GM23338 (cell line): ENCODE measurements at regions not wholly inside any gene's neighbourhood (a gene's known extent, or its start where the extent isn't known, plus 50 kb on each side); places are given as distances from the start of the nearest gene placed in this dataset.

Source experiments
- ATAC-seq: fragments of 200-7000 bp; cut with Tn5 transposase; 3 replicates; pipeline ENCODE4 v1.9.1; 2020
- DNase-seq: peaks from one replicate; pipeline ENCODE4 v3.0.0-alpha.2; 2015; ENCODE audit warnings: low spot score
- H2AFZ ChIP-seq: fragments of 200-600 bp; sonication (generic); 2 replicates; pipeline ENCODE4 v1.8.0; 2016; ENCODE audit warnings: antibody characterized with exemption, mild to moderate bottlenecking, moderate library complexity
- H3F3A ChIP-seq: fragments of 200-600 bp; sonication (generic); replicated peaks from 2 replicates; pipeline ENCODE4 v1.8.0; 2017; ENCODE audit warnings: antibody characterized with exemption, mixed run types, low read depth
- H3K27ac ChIP-seq: fragments of 200-600 bp; sonication (generic); 2 replicates; pipeline ENCODE4 v1.6.1; 2016; ENCODE audit warnings: low read depth
- H3K27me3 ChIP-seq: fragments of 200-600 bp; sonication (generic); 2 replicates; pipeline ENCODE4 v1.8.0; 2016; ENCODE audit warnings: mild to moderate bottlenecking, mixed run types, moderate library complexity; ENCODE audit not compliant: insufficient read depth
- H3K36me3 ChIP-seq: fragments of 200-600 bp; sonication (generic); 2 replicates; pipeline ENCODE4 v1.8.0; 2016; ENCODE audit warnings: mild to moderate bottlenecking; ENCODE audit not compliant: insufficient read depth
- H3K4me1 ChIP-seq: fragments of 200-600 bp; sonication (generic); 2 replicates; pipeline ENCODE4 v1.8.0; 2016; ENCODE audit warnings: mild to moderate bottlenecking, moderate library complexity; ENCODE audit not compliant: insufficient read depth
- H3K4me2 ChIP-seq: fragments of 200-600 bp; sonication (generic); 2 replicates; pipeline ENCODE4 v1.7.1; 2017; ENCODE audit warnings: mixed run types
- H3K4me3 ChIP-seq: fragments of 200-600 bp; sonication (generic); 2 replicates; pipeline ENCODE4 v1.6.1; 2016; ENCODE audit warnings: mixed run types
- H3K79me2 ChIP-seq: fragments of 200-600 bp; sonication (generic); replicated peaks from 2 replicates; pipeline ENCODE4 v1.8.0; 2017; ENCODE audit warnings: mild to moderate bottlenecking; ENCODE audit not compliant: insufficient read depth
- H3K9me2 ChIP-seq: fragments of 200-600 bp; sonication (generic); 2 replicates; pipeline ENCODE4 v1.8.0; 2017; ENCODE audit not compliant: insufficient read depth
- H4K20me1 ChIP-seq: fragments of 200-600 bp; sonication (generic); replicated peaks from 2 replicates; pipeline ENCODE4 v1.8.0; 2017; ENCODE audit warnings: mild to moderate bottlenecking; ENCODE audit not compliant: insufficient read depth
- H3K27ac Mint-ChIP-seq: 2 replicates; pipeline ENCODE4 v1.8.0; 2020; ENCODE audit warnings: inconsistent platforms, mild to moderate bottlenecking, moderate library complexity, mixed read lengths
- H3K27me3 Mint-ChIP-seq: 3 replicates; pipeline ENCODE4 v1.8.0; 2022; ENCODE audit warnings: low read depth, mild to moderate bottlenecking, moderate library complexity, mixed read lengths, inconsistent platforms; ENCODE audit not compliant: insufficient read depth, poor library complexity
- H3K36me3 Mint-ChIP-seq: 3 replicates; pipeline ENCODE4 v1.8.0; 2021; ENCODE audit warnings: low read depth, mild to moderate bottlenecking, inconsistent platforms, moderate library complexity, mixed read lengths
- H3K4me1 Mint-ChIP-seq: 3 replicates; pipeline ENCODE4 v1.8.0; 2020; ENCODE audit warnings: mild to moderate bottlenecking, inconsistent platforms, mixed read lengths
- H3K4me3 Mint-ChIP-seq: 3 replicates; pipeline ENCODE4 v1.8.0; 2021; ENCODE audit warnings: moderate library complexity, mild to moderate bottlenecking, inconsistent platforms, mixed read lengths
- H3K9me3 Mint-ChIP-seq: 3 replicates; pipeline ENCODE4 v1.8.0; 2020; ENCODE audit warnings: moderate library complexity, mild to moderate bottlenecking, inconsistent platforms, mixed read lengths
- CREB1 ChIP-seq: fragments of 250-450 bp; sonication (Bioruptor Pico); IDR thresholded peaks from 2 replicates; pipeline ENCODE4 v1.5.0; 2020; ENCODE audit warnings: low read depth, mild to moderate bottlenecking, moderate library complexity
- EZH2 ChIP-seq: fragments of 200-600 bp; sonication (generic); IDR thresholded peaks from one replicate; pipeline ENCODE4 v1.8.0; 2017; ENCODE audit warnings: antibody characterized with exemption, mild to moderate bottlenecking, low read depth; ENCODE audit not compliant: unreplicated experiment
- EZH2phosphoT487 ChIP-seq: fragments of 200-600 bp; sonication (generic); IDR thresholded peaks from one replicate; pipeline ENCODE4 v1.8.1; 2018; ENCODE audit warnings: antibody characterized with exemption; ENCODE audit not compliant: unreplicated experiment
- JUNB ChIP-seq: IDR thresholded peaks from one replicate; pipeline ENCODE4 v1.6.1; 2016; ENCODE audit warnings: antibody characterized with exemption; ENCODE audit not compliant: unreplicated experiment
- NANOG ChIP-seq: IDR thresholded peaks from 2 replicates; pipeline ENCODE4 v1.6.1; 2016; ENCODE audit warnings: antibody characterized with exemption, borderline replicate concordance
- POLR2AphosphoS5 ChIP-seq: IDR thresholded peaks from 2 replicates; pipeline ENCODE4 v1.6.1; 2016; ENCODE audit warnings: antibody characterized with exemption, low read depth
- STAT1 ChIP-seq: IDR thresholded peaks from one replicate; pipeline ENCODE4 v1.6.1; 2016; ENCODE audit warnings: antibody characterized with exemption; ENCODE audit not compliant: unreplicated experiment
- ZNF114 ChIP-seq: fragments of 250-450 bp; sonication (Bioruptor Pico); IDR thresholded peaks from 2 replicates; pipeline ENCODE4 v1.5.0; 2020; ENCODE audit warnings: mild to moderate bottlenecking, moderate library complexity
- ZNF331 ChIP-seq: fragments of 250-450 bp; sonication (Bioruptor Pico); IDR thresholded peaks from 2 replicates; pipeline ENCODE4 v1.5.0; 2020; ENCODE audit warnings: low read depth, mild to moderate bottlenecking, moderate library complexity
- TF ChIP-seq, protein P1 (sequence below): IDR thresholded peaks from one replicate; pipeline ENCODE4 v1.6.1; 2018; ENCODE audit warnings: antibody characterized with exemption; ENCODE audit not compliant: unreplicated experiment
- TF ChIP-seq, protein P2 (sequence below): fragments of 250-450 bp; sonication (Bioruptor Pico); IDR thresholded peaks from 2 replicates; pipeline ENCODE4 v1.5.0; 2020; ENCODE audit warnings: mild to moderate bottlenecking, moderate library complexity
- TF ChIP-seq, protein P3 (sequence below): IDR thresholded peaks from 2 replicates; pipeline ENCODE4 v1.6.1; 2016; ENCODE audit warnings: antibody characterized with exemption
- TF ChIP-seq, protein P4 (sequence below), 2 experiments: fragments of 200-600 bp in 1 of 2; sonication (generic) in 1 of 2; conservative IDR thresholded peaks; 2 replicates each; pipeline versions ENCODE4 v1.5.1 to v1.6.1; 2016 to 2017; ENCODE audit warnings: antibody characterized with exemption in 2 of 2, low read depth in 2 of 2, mild to moderate bottlenecking in 2 of 2, moderate library complexity in 1 of 2

DNA sequence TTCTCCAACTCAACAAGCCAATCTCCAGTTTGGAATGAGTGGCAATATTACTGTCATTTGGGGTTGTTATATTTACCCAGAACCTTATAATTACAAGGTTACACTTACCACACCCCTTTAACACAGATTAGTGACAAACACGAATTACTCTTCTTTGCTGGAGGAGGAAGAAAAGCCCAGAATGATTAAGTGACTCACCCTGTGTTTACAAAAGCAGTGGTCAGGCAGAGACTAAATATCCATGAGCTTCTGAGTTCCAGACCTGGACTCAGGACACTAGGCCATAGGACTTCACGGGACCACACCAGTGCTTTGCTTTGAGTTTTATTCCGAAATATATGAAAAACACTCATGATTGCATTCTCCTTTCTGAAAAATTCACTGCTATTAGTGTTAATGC lies 370.8 kb downstream of the TLE1 start:
- TF ChIP-seq ZNF331 (CRISPR knock-in tag) (no peak), ZNF114 (CRISPR knock-in tag) (no peak), STAT1 (no peak), CREB1 (CRISPR knock-in tag) (no peak), EZH2phosphoT487 (no peak), POLR2AphosphoS5 (no peak), JUNB (no peak), NANOG (no peak), EZH2 (no peak)
- TF ChIP-seq, protein P1, sequence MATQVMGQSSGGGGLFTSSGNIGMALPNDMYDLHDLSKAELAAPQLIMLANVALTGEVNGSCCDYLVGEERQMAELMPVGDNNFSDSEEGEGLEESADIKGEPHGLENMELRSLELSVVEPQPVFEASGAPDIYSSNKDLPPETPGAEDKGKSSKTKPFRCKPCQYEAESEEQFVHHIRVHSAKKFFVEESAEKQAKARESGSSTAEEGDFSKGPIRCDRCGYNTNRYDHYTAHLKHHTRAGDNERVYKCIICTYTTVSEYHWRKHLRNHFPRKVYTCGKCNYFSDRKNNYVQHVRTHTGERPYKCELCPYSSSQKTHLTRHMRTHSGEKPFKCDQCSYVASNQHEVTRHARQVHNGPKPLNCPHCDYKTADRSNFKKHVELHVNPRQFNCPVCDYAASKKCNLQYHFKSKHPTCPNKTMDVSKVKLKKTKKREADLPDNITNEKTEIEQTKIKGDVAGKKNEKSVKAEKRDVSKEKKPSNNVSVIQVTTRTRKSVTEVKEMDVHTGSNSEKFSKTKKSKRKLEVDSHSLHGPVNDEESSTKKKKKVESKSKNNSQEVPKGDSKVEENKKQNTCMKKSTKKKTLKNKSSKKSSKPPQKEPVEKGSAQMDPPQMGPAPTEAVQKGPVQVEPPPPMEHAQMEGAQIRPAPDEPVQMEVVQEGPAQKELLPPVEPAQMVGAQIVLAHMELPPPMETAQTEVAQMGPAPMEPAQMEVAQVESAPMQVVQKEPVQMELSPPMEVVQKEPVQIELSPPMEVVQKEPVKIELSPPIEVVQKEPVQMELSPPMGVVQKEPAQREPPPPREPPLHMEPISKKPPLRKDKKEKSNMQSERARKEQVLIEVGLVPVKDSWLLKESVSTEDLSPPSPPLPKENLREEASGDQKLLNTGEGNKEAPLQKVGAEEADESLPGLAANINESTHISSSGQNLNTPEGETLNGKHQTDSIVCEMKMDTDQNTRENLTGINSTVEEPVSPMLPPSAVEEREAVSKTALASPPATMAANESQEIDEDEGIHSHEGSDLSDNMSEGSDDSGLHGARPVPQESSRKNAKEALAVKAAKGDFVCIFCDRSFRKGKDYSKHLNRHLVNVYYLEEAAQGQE = no peak
- TF ChIP-seq, protein P2, sequence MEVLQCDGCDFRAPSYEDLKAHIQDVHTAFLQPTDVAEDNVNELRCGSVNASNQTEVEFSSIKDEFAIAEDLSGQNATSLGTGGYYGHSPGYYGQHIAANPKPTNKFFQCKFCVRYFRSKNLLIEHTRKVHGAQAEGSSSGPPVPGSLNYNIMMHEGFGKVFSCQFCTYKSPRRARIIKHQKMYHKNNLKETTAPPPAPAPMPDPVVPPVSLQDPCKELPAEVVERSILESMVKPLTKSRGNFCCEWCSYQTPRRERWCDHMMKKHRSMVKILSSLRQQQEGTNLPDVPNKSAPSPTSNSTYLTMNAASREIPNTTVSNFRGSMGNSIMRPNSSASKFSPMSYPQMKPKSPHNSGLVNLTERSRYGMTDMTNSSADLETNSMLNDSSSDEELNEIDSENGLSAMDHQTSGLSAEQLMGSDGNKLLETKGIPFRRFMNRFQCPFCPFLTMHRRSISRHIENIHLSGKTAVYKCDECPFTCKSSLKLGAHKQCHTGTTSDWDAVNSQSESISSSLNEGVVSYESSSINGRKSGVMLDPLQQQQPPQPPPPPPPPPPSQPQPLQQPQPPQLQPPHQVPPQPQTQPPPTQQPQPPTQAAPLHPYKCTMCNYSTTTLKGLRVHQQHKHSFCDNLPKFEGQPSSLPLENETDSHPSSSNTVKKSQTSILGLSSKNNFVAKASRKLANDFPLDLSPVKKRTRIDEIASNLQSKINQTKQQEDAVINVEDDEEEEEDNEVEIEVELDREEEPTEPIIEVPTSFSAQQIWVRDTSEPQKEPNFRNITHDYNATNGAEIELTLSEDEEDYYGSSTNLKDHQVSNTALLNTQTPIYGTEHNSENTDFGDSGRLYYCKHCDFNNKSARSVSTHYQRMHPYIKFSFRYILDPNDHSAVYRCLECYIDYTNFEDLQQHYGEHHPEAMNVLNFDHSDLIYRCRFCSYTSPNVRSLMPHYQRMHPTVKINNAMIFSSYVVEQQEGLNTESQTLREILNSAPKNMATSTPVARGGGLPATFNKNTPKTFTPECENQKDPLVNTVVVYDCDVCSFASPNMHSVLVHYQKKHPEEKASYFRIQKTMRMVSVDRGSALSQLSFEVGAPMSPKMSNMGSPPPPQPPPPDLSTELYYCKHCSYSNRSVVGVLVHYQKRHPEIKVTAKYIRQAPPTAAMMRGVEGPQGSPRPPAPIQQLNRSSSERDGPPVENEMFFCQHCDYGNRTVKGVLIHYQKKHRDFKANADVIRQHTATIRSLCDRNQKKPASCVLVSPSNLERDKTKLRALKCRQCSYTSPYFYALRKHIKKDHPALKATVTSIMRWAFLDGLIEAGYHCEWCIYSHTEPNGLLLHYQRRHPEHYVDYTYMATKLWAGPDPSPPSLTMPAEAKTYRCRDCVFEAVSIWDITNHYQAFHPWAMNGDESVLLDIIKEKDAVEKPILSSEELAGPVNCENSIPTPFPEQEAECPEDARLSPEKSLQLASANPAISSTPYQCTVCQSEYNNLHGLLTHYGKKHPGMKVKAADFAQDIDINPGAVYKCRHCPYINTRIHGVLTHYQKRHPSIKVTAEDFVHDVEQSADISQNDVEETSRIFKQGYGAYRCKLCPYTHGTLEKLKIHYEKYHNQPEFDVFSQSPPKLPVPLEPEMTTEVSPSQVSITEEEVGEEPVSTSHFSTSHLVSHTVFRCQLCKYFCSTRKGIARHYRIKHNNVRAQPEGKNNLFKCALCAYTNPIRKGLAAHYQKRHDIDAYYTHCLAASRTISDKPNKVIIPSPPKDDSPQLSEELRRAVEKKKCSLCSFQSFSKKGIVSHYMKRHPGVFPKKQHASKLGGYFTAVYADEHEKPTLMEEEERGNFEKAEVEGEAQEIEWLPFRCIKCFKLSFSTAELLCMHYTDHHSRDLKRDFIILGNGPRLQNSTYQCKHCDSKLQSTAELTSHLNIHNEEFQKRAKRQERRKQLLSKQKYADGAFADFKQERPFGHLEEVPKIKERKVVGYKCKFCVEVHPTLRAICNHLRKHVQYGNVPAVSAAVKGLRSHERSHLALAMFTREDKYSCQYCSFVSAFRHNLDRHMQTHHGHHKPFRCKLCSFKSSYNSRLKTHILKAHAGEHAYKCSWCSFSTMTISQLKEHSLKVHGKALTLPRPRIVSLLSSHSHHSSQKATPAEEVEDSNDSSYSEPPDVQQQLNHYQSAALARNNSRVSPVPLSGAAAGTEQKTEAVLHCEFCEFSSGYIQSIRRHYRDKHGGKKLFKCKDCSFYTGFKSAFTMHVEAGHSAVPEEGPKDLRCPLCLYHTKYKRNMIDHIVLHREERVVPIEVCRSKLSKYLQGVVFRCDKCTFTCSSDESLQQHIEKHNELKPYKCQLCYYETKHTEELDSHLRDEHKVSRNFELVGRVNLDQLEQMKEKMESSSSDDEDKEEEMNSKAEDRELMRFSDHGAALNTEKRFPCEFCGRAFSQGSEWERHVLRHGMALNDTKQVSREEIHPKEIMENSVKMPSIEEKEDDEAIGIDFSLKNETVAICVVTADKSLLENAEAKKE (CRISPR knock-in tag) = no peak
- TF ChIP-seq, protein P3, sequence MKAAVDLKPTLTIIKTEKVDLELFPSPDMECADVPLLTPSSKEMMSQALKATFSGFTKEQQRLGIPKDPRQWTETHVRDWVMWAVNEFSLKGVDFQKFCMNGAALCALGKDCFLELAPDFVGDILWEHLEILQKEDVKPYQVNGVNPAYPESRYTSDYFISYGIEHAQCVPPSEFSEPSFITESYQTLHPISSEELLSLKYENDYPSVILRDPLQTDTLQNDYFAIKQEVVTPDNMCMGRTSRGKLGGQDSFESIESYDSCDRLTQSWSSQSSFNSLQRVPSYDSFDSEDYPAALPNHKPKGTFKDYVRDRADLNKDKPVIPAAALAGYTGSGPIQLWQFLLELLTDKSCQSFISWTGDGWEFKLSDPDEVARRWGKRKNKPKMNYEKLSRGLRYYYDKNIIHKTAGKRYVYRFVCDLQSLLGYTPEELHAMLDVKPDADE = no peak
- TF ChIP-seq, protein P4, sequence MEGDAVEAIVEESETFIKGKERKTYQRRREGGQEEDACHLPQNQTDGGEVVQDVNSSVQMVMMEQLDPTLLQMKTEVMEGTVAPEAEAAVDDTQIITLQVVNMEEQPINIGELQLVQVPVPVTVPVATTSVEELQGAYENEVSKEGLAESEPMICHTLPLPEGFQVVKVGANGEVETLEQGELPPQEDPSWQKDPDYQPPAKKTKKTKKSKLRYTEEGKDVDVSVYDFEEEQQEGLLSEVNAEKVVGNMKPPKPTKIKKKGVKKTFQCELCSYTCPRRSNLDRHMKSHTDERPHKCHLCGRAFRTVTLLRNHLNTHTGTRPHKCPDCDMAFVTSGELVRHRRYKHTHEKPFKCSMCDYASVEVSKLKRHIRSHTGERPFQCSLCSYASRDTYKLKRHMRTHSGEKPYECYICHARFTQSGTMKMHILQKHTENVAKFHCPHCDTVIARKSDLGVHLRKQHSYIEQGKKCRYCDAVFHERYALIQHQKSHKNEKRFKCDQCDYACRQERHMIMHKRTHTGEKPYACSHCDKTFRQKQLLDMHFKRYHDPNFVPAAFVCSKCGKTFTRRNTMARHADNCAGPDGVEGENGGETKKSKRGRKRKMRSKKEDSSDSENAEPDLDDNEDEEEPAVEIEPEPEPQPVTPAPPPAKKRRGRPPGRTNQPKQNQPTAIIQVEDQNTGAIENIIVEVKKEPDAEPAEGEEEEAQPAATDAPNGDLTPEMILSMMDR (conservative IDR thresholded peaks at IDR 0.05; ENCODE audit: low read depth in 2 of 2) = no peak
- no peak overlapping the region for H3K27ac ChIP-seq
- H4K20me1 ChIP-seq = no peaks in the 10 kb centered on the region
- H3K9me2 ChIP-seq = peaks cover 8% of the 10 kb centered on the region; the same call in 1 of the 2 replicates
- H3K27ac Mint-ChIP-seq = no peak overlapping the region
- no peaks in the 10 kb centered on the region for H3K4me1 ChIP-seq
- peaks cover 31% of the 10 kb centered on the region for H3K9me3 Mint-ChIP-seq
- no peak overlapping the region for H3K4me2 ChIP-seq
- no peaks in the 10 kb centered on the region for H3K79me2 ChIP-seq
- no peaks in the 10 kb centered on the region for H3K4me1 Mint-ChIP-seq
- peaks cover 20% of the 10 kb centered on the region for H3K36me3 Mint-ChIP-seq
- H3K36me3 ChIP-seq = no peaks in the 10 kb centered on the region
- no peaks in the 10 kb centered on the region for H3K27me3 ChIP-seq
- no peak overlapping the region for H3K4me3 ChIP-seq
- no peaks in the 10 kb centered on the region for H3K27me3 Mint-ChIP-seq
- no peak for ATAC-seq
- no peak overlapping the region for H2AFZ ChIP-seq
- H3F3A ChIP-seq = no peaks in the 10 kb centered on the region
- no peak for DNase-seq
- H3K4me3 Mint-ChIP-seq = no peak overlapping the region
